GM08714 (cell line): ENCODE measurements at regions not wholly inside any gene's neighbourhood (a gene's known extent, or its start where the extent isn't known, plus 50 kb on each side); places are given as distances from the start of the nearest gene placed in this dataset.

Experiments
- H3K4me3 ChIP-seq: fragments of 200-500 bp; sonication (Bioruptor generic); 2 replicates; pipeline ENCODE4 v1.5.1; 2014; ENCODE audit warnings: mild to moderate bottlenecking, low read length, inconsistent platforms
- ZNF274 ChIP-seq: IDR thresholded peaks from 2 replicates; pipeline ENCODE4 v1.6.1; 2012; ENCODE audit warnings: mild to moderate bottlenecking, low read depth, low read length

GRCh38 chr2:144671695-144672455 lies 152.0 kb upstream of the ZEB2 start:
- TF ChIP-seq ZNF274: no peak
- H3K4me3 ChIP-seq: no peak overlapping the region

GRCh38 chr2:144670738-144671137 lies 150.8 kb upstream of the ZEB2 start:
- no peak overlapping the region for H3K4me3 ChIP-seq
- TF ChIP-seq ZNF274: no peak

GRCh38 chr2:144670080-144670479 lies 150.2 kb upstream of the ZEB2 start:
- H3K4me3 ChIP-seq: no peak overlapping the region
- no peak for TF ChIP-seq ZNF274

GRCh38 chr2:144669196-144669987 lies 149.5 kb upstream of the ZEB2 start:
- TF ChIP-seq ZNF274: no peak

GRCh38 chr2:144668493-144669110 lies 148.7 kb upstream of the ZEB2 start:
- H3K4me3 ChIP-seq: no peak overlapping the region
- TF ChIP-seq ZNF274: no peak

More at GRCh38 chr2:144669196-144669987, 149.5 kb upstream of the ZEB2 start:
- no peak overlapping the region for H3K4me3 ChIP-seq

- H3K4me3 ChIP-seq: no peak overlapping the region
- no peak for TF ChIP-seq ZNF274
These were observed 146.1 kb upstream of the ZEB2 start for GRCh38 chr2:144666032-144666431.

GRCh38 chr2:144663207-144663606 lies 143.3 kb upstream of the ZEB2 start:
- no peak for TF ChIP-seq ZNF274
- H3K4me3 ChIP-seq: no peak overlapping the region

GRCh38 chr2:144660518-144661316 lies 140.8 kb upstream of the ZEB2 start:
- TF ChIP-seq ZNF274: no peak
- H3K4me3 ChIP-seq: no peak overlapping the region

- H3K4me3 ChIP-seq: no peak overlapping the region
- TF ChIP-seq ZNF274: no peak
These were observed 139.9 kb upstream of the ZEB2 start for GRCh38 chr2:144659731-144660275.

GRCh38 chr2:144654523-144654922 lies 134.6 kb upstream of the ZEB2 start:
- no peak for TF ChIP-seq ZNF274
- no peak overlapping the region for H3K4me3 ChIP-seq

- no peak overlapping the region for H3K4me3 ChIP-seq
These were observed 131.0 kb upstream of the ZEB2 start for GRCh38 chr2:144650907-144651306.

GRCh38 chr2:144648837-144649465 lies 129.0 kb upstream of the ZEB2 start:
- H3K4me3 ChIP-seq: no peak overlapping the region
- no peak for TF ChIP-seq ZNF274

More at GRCh38 chr2:144650907-144651306, 131.0 kb upstream of the ZEB2 start:
- TF ChIP-seq ZNF274: no peak

GRCh38 chr2:144645083-144645778 lies 125.3 kb upstream of the ZEB2 start:
- no peak overlapping the region for H3K4me3 ChIP-seq
- no peak for TF ChIP-seq ZNF274
